ENCODE measurements at regions not wholly inside any gene's neighbourhood (a gene's known extent, or its start where the extent isn't known, plus 50 kb on each side); places are given as distances from the start of the nearest gene placed in this dataset.

DNA sequence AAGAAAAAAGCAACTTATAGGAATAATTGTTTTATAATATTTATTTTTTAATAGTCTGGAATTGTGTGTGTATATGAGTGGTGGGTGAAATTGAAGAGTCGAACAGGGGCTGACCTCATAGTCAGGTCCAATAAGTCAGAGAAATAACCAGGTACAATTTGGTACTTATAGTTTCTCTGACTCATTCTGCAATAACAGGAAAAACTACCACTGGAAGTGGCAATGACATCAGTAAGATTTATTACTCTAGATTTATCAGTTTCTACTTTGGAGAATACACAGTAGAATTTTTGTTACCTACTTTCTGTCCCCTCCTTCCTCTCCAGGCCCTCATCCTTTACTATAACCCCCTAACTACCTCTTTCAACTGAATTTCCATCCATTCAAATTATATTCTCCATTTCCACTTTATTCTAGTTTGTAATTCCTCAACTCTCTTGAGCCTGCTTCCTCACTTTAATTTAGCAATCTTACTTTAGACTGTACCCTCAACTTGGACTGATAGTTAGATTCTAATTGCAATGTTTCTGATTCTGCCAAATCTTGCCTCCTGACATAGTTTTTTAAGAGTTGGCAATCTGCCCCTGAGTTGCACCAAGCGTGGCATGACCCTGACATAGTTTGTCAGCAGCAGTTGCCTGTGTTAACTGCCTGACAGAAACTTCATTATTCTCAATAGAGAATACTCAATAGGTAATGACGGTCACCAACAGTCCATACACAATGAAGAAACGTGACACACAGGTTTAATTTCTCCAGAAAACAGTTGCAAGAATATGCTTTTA, 475.3 kb upstream of the RIOK2 start:
- DNase-seq (ENCODE audit: low read depth in 4 of 4, low spot score in 3 of 4): no peak

DNA sequence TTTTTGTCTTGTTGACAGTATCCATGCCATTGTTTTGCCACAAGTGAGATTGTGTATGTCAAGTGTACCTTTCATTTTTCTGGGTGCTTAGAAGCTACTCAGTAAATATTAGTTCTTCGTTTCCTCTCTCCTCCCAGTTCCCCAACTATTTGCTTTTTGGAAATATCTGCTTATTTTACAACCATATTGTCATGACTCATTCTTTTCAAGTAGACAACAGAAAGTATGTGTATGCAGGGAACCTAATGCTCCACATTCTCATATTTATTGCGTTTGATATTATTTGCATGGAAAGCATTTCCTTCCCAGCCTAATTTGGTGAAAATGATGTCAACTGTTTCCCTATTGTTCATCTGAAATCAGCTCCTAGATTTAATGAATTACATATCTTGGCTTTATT, 483.7 kb upstream of the RIOK2 start:
- DNase-seq (ENCODE audit: low read depth in 4 of 4, low spot score in 3 of 4): no peak

DNA sequence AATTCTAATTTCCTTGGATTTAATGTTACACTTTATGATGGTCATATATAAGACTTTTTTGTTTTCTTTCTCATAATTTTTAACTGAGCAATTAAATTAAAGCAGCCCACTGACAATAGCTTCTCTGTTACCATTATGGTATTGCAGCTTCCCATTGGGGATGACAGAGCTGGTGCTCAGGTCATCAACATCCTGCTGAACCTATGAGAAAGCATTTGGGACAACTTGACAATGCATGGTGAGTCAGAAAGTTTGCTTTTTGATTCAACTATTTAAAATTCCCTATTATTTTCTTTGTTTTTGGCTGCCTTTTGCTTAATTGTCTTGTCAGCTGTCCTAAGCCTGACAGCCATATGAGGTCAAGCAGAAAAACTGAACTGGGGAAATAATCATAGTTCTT, 487.4 kb upstream of the RIOK2 start:
- DNase-seq (ENCODE audit: low read depth in 4 of 4, low spot score in 3 of 4): no peak

DNA sequence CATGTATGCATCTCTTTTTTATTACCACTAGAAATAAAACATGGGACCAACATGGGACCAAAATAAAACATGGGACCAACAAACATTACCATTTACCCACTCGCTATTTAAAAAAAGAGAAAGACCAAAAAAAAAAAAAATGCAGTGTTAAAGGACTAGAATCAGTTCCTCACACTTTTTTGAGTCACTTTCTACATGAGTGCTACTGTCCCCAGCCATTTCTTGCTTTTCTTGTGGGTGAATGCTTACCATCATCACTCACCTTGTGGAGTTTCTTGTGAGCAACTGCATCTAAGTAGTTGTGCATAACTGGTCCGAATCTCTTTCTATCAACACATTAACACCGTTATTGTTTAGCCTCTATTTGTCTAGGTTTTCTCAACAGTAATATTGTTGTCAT, 493.6 kb upstream of the RIOK2 start:
- no peak for DNase-seq (ENCODE audit: low read depth in 4 of 4, low spot score in 3 of 4)

DNA sequence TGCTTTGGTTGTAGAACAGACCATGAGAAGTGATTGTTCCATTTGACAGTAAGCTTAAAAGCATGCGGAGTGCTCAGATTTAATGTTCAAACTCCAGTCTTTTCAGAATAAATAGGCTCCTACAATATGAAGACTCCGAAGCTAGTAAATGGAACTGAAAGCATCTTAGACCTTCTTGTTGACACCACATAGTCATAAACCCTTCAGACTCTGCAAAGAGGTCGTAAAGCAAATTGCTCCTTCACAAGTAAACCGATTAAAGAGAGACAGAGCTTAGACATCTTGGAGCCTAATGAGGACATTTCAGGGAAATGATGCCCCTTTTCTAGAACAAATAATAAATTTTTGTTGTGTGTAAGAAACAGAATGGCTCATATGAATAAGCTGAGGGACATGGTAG, 511.0 kb upstream of the RIOK2 start:
- no peak for DNase-seq (ENCODE audit: low read depth in 4 of 4, low spot score in 3 of 4)

DNA sequence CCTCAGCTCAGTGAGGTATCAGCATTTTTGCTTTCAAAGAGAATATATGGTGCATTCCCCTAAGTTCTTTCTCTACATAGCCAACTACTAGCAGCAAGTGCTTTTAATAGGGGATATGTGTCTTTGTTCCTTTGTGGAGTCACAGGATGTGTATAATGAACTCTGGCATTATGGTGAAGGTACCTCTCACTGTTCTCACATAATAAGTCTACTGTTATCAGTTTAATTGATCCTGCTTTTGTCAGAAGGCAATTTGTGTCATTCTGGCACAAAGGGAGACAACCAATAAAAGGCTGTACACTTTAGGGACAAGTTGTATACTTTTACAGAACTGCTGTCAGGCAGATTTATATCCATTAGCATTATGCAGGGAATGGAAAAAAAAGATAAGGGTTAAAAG, 531.4 kb upstream of the RIOK2 start:
- no peak for DNase-seq (ENCODE audit: low read depth in 4 of 4, low spot score in 3 of 4)

DNA sequence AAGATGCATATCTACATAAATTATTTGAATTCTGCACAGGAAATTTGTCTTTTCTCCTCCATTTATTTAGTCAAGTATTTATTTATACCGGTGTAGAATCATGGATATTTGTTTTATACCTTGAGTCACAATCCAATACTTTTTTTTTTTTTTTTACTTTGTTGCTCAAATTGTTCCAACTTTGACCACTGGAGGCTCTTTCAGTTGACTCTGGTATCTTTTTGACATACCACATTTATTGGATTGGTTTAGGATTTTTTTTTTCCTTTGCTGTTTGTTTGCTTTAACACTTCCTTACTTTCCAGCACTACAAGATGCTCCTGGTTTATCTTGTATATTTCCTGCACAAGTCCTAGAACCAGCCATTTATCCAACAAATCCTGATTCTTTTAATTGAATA, 543.1 kb upstream of the RIOK2 start:
- DNase-seq (ENCODE audit: low read depth in 4 of 4, low spot score in 3 of 4): no peak

DNA sequence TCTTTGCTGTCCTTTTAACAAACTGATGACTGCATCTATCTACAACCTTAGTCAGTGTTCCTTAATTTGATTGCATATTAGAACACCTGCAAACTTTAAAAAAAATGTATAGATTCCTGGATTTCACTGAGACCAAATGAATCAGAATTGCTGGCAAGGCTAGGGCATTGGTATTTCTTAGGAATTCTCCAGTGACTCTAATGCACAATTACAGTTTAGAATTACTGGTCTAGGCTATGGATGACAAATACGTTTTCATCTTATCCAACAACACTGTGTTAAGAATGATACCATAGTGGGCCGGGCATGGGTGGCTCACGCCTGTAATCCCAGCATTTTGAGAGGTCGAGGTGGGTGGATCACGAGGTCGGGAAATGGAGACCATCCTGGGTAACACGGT, 545.9 kb upstream of the RIOK2 start:
- no peak for DNase-seq (ENCODE audit: low read depth in 4 of 4, low spot score in 3 of 4)

DNA sequence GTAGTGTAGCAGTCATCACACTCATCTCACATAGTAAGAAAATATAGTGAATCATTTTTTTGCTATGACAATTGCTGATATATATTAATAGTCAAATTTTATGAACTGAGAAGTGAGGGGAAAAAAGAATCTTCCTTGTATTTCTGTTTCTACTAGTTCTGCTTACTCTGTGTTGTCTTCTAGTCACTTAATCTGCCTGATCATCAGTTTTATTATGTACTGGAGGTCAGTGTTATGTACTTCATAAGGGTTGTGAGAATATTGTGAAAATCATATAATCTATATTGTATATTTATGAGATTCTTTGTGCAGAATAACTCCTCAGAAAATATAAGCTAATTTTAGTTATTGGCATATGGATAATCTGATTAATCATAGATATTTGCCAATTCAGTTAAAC, 546.9 kb upstream of the RIOK2 start:
- DNase-seq (ENCODE audit: low read depth in 4 of 4, low spot score in 3 of 4): no peak

DNA sequence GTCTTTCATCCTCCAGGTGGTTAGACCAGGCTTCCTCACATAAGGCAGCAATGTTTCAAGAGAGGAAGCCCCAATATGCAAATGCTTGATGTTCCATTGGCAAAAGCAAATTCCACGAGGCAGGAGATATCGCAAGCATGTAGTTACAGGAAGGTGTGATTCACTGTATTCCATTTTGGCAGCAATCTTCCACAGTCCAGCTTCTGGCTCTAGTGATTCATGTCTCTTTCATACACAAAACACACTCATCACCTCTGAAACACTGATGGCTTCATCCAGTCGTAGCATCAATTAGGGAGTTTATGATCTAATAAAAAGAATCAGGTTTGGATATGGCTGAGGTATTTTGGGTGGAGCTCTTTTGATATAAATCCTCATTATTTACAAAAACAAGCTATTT, 552.2 kb upstream of the RIOK2 start:
- no peak for DNase-seq (ENCODE audit: low read depth in 4 of 4, low spot score in 3 of 4)

DNA sequence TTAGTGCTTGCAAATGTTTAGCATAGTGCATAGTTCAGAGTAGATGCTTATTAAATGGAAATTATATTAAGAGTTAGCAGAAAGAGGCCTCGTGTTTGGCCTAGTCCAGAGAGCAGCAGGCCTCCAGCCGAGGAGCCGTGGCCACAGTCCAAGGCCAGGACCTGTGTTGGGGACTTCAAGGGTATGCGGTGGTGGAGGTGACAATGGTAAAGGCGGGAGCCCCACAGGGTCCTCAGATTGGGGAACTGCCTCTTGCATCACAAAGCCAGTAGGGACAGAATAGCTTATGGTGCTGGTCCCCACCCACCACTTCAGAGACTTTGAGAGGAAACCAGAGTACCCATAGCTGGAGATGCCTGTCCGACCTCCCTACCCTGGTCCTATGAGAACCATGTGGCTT, 554.6 kb upstream of the RIOK2 start:
- no peak for DNase-seq (ENCODE audit: low read depth in 4 of 4, low spot score in 3 of 4)

DNA sequence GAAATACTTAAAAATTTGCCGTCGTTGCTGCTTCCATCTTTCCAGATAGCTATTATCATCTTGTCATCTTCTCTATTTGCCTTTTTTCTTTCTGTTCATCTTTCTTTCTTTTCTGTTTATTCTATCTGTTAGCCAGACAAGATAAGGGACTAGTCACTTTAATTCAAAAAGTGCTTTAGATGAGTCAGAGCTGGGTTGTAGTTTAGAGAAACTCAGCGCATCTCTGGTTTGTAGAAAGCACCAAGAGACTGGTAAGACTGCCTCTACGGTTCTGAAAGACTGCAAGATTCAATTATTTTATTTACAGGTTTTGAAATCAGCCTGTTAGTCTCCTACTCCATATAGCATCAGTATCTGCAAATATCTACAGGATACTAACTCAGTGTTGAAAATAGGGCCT, 562.8 kb upstream of the RIOK2 start:
- no peak for DNase-seq (ENCODE audit: low read depth in 4 of 4, low spot score in 3 of 4)

DNA sequence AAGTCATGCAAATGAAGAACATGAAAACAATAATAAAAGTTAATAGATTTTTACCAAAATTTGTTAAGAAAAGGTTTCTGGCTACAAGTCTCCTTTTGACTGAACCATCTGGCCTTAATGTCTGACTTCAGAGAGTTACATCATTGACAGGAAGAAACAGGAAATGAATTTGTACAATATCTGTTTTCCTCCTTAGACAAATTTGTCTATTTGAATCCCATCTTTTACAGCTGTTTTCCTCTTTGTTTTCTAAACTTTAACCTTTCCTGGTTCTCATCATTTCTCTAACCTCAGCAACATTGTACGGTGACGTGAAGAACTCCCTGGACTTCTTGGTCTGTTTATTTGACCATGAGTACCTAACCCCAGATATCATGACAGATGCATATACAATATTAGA, 567.5 kb upstream of the RIOK2 start:
- no peak for DNase-seq (ENCODE audit: low read depth in 4 of 4, low spot score in 3 of 4)

DNA sequence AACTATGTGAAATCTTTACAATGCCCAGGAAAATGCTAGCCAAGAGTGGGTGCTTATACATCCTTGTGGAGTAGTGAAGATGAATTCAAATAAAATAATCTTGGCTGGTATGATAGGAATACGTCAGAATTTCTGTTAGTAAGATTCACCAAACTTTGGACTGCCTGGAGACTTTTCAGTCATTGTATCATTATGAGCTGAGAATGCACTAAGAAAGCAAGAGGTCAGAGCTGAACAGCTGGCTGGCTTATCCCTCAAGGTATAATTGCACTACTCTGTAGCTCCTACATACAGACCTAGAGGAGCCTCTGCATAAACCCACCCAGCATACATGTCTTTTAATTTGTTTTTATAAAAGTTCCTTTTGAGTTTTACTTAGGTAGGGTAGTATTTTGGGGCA, 568.5 kb upstream of the RIOK2 start:
- DNase-seq (ENCODE audit: low read depth in 4 of 4, low spot score in 3 of 4): no peak

DNA sequence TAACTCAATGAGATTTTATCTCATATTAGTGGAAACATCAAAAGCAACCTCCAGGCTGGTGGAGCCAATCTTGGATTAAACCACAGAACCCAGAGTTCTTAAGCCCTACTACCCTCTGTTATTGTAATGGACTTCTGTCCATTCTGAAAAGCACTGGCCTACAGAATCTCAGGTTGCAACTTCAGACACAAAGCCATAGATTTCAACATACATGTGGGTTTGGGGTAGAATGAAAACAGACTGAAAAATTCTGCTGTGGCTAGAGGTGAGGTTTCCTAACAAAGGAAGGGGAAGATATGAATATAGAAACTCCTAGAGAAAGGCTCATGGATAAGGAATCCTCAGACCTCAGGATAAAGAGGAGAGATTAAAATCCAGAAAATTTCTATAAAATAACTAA, 569.8 kb upstream of the RIOK2 start:
- no peak for DNase-seq (ENCODE audit: low read depth in 4 of 4, low spot score in 3 of 4)

DNA sequence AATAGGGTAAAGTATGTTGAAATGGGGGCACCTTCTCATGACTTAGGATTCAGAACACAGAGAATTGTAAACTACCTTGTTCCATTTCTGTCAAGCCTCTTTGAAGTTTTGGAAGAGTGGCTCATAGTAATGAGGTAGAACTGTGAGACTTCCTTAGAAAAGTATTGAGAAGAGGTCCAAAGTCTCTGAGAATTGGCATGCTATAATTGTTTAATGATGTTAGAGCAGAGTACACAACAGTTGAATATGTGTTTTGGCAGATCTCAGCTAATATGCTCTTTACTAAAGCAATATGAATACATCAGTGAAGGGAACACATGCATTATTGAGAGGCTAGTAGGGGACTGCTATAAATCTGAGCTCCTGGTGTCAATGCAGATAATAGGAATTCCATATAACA, 579.4 kb upstream of the RIOK2 start:
- DNase-seq (ENCODE audit: low read depth in 4 of 4, low spot score in 3 of 4): no peak

DNA sequence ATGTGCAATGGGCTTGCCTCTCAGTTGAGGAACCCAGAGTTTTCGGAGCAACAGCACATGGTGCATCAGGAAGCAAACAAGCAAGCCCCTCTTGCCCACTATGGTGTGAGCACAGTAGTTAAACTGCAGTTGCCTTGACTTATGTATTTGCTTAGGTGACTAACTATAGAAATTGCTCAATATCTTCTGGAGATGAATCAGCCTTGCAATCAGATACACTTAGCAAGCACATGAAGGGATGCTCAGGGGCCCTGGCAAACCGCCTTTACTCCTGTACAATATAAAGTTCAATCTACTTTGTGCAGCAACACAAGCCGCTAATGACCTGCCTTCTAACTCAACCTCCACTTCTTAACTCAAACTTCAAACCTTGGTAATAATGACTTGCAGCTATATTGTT, 581.7 kb upstream of the RIOK2 start:
- DNase-seq (ENCODE audit: low read depth in 4 of 4, low spot score in 3 of 4): no peak

DNA sequence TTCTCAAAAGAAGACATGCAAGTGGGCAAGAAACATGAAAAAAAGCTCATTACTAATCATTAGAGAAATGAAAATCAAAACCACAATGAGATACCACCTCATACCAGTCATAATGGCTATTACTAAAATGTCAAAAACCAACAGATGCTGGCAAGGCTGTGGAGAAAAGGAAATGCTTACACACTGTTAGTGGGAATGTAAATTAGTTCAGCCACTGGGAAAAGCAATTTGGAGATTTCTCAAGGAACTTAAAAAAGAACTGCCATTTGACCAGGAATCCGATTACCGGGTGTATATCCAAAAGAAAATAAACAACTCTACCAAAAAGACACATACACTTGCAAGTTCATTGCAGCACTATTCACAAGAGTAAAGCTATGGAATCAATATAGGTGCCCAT, 595.4 kb upstream of the RIOK2 start:
- DNase-seq (ENCODE audit: low read depth in 4 of 4, low spot score in 3 of 4): no peak

DNA sequence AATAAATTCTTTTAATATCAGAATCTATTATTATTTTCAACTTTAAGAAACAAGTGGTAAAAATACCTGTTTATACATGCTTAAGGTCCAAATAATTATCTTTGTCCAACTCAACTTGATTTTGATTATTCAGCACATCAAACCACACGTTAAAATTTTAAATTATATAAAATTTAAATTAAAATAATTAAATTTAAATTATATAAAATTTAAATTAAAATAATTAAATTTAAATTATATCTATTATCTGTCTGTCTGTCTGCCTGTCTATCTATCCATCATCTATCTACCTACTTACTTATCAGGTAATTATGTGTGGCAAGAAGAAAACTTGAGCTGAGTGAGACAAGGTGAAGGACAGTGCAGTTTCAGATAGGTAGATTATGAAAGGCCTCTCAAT, 605.3 kb upstream of the RIOK2 start:
- DNase-seq (ENCODE audit: low read depth in 4 of 4, low spot score in 3 of 4): no peak

DNA sequence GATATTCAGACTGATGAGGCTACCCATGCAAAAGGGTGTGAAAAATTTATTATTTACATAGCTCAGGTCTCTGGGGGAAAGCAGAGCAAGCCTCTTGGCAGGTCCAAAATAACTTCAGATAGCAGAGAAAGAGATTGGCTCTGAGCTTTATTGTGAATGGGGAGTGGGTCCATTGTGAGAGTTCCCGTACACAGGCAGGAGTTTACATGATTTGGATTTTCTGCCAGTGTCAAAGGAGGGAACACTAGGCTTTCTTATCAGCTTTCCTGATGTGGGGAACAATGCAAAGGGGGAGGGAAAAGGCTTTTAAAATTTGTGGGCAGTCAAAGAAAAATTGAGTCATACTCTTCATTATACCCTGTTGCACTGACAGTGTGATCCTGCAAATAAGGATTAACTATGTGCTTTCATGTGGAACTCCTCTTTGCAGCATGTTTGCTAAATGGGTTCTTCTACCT, 615.0 kb upstream of the RIOK2 start:
- no peak for DNase-seq (ENCODE audit: low read depth in 4 of 4, low spot score in 3 of 4)

DNA sequence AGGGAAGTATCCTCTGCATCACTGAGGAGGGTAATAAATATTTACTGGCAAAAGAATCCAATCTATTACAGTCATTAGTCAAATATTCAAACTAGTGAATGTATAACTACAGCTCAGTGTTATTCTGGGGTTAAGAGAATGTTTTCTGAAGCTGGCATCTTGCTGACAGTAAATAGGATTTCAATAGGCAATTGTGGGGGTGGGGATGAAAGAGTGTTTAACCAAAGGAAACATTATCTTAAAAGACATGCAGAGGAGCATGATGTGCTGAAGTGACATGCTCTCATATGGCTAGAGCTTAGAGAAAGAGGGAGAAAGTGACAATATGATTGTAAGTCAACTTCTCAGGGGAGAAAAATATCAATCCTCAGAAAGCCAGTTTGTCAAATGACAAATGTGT, 618.4 kb upstream of the RIOK2 start:
- no peak for DNase-seq (ENCODE audit: low read depth in 4 of 4, low spot score in 3 of 4)

DNA sequence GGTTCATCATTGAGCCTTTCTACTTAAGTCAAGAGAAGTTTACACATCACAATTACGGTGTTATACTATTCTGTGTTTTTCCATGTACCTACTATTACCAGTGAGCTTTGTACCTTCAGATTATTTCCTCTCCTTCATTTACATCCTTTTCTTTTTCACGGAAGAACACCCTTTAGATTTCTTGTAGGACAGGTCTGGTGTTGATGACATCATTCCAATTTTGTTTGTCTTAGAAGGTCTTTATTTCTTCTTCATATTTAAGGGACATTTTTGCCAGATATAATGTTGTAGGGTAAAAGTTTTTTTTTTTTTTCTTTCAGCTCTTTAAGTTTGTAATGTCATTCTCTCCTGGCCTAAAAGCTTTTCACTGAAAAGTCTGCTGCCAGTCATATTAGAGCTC, 637.1 kb upstream of the RIOK2 start:
- DNase-seq (ENCODE audit: low read depth in 4 of 4, low spot score in 3 of 4): no peak

DNA sequence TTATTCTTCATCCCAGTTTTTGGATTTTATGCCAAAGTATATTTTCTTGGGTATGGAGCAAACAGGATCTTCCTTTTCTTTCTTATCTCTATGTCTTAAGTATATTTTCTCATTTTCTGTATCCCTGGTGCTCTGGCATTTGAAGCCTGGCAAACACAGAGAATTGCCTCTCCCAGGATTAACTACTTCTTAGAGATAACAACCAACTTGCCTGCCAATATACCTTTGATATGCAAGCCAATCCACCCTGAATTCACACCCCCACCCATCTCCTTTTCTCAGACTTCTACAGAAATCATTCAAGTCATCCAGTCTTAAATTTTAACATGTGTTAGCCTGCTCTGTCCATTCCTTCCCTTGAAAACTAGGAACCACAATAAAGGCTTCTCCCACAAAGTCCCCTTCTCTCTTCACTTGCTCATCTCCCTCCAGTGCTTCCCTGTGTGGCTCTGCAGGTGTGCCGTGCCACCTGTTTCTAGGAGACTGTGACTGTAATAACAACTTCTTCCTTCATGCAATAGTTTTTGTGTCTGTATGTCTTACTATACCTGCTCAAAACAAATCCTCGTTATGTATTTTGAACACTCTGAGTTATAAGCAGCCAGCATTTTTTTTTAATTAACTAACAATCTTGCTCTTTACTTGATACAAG, 649.7 kb upstream of the RIOK2 start:
- no peak for DNase-seq (ENCODE audit: low read depth in 4 of 4, low spot score in 3 of 4)

Measured in left renal pelvis (tissue), 4 donors.